ENCODE measurements at regions not wholly inside any gene's neighbourhood (a gene's known extent, or its start where the extent isn't known, plus 50 kb on each side); places are given as distances from the start of the nearest gene placed in this dataset.

GRCh38 chr3:40615110-40615915, 90.6 kb downstream of the ZNF621 start:
- TF ChIP-seq EZH2 (IDR thresholded peaks at IDR 0.05) = no peak
- TF ChIP-seq FOXP2 (optimal IDR thresholded peaks at IDR 0.05; ENCODE audit: control extremely low read depth, extremely low read length, insufficient read depth) = peak; percentile 17
- peak; percentile 74 for TF ChIP-seq POLR2AphosphoS5 (IDR thresholded peaks at IDR 0.05; ENCODE audit: borderline replicate concordance, low read depth, low read length)
- Histone ChIP-seq H3K9ac (ENCODE audit: insufficient read length) (peak overlapping the region; percentile 55), H3K27ac (peak overlapping the region; percentile 84; the same call in 1 of the 2 replicates), H3K36me3 (ENCODE audit: insufficient read depth, low read length) (no peaks in the 10 kb centered on the region), H3K9me3 (ENCODE audit: low read depth, low read length) (no peaks in the 10 kb centered on the region), H3K4me3 (peak overlapping the region; percentile 68)
- DNase-seq (ENCODE audit: low read depth, low spot score) = no peak

DNA sequence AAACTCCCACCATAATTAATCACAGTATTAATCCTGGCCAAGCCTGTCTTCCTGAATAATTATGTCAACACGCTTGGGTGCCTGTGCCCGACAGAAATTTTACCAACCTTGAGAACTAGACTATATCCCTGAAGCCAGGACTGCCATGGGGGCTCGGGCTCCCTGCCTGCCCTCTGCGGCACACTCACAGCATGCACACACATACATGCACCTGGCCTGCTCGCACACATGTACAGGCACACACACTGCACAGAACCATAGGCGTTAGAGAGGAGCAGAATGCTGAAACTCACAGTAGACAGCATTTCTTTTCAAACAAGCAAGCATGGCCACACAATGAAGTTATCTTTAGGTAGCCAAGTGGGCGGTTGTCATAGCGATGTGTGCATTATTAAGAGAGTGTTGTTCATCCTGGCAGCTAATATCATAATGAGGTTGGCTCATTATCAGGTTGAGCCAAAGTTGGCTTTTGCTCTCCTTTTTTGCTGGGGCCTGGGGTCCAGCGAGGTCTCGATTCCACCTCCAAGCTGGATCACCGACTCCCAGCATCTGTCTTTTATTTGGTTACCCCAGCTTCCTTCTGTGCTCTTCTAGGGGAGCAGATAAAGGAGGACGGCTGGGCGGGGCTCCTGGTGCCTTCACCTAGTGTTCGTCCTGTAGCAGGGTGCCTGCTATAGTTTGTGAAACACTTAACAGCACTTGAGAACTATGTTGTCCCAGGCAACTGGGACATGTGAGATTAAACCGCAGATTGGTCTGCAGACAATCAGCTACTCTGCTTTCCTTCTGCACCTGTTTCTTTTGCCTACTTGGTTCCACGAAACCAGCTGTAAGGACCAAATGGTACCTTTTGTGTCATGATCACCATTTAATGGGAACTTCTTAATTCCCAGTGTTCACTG, 91.4 kb downstream of the ZNF621 start:
- peak overlapping the region; percentile 68 for H3K4me3 ChIP-seq
- no peak for DNase-seq (ENCODE audit: low read depth, low spot score)

DNA sequence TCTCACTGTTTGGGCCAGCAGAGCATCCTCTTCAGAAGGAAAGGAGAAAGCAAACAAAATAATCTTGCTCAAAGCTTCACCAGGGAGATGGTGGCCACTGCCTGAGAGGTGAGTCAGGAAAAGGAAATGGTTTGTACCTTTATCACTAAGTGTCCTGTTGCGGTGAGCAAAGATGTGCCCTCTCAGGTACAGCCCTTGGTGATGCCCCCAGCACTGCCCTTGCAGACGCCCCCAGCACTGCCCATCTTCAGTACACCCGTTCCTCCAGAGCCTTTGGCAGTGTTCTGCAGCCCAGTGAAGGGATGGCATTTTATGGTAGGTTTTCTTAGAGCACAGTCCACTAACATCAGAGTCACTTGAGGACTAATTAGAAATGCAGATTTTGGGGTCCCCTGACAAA, 92.3 kb downstream of the ZNF621 start:
- no peak overlapping the region for H3K27ac ChIP-seq
- TF ChIP-seq FOXP2 (optimal IDR thresholded peaks at IDR 0.05; ENCODE audit: control extremely low read depth, extremely low read length, insufficient read depth) (no peak), EZH2 (IDR thresholded peaks at IDR 0.05) (no peak), POLR2AphosphoS5 (IDR thresholded peaks at IDR 0.05; ENCODE audit: borderline replicate concordance, low read depth, low read length) (no peak)
- H3K9me3 ChIP-seq (ENCODE audit: low read depth, low read length) = no peaks in the 10 kb centered on the region
- no peak overlapping the region for H3K4me3 ChIP-seq
- H3K36me3 ChIP-seq (ENCODE audit: insufficient read depth, low read length) = no peaks in the 10 kb centered on the region
- DNase-seq (ENCODE audit: low read depth, low spot score) = no peak
- no peak overlapping the region for H3K9ac ChIP-seq (ENCODE audit: insufficient read length)

More for the DNA sequence above, 91.4 kb downstream of the ZNF621 start:
- Histone ChIP-seq H3K27ac (peak overlapping the region; percentile 84; the same call in 1 of the 2 replicates), H3K36me3 (ENCODE audit: insufficient read depth, low read length) (no peaks in the 10 kb centered on the region), H3K9me3 (ENCODE audit: low read depth, low read length) (no peaks in the 10 kb centered on the region), H3K9ac (ENCODE audit: insufficient read length) (peak overlapping the region; percentile 55)
- TF ChIP-seq FOXP2 (optimal IDR thresholded peaks at IDR 0.05; ENCODE audit: control extremely low read depth, extremely low read length, insufficient read depth) = no peak
- no peak for TF ChIP-seq EZH2 (IDR thresholded peaks at IDR 0.05)
- no peak for TF ChIP-seq POLR2AphosphoS5 (IDR thresholded peaks at IDR 0.05; ENCODE audit: borderline replicate concordance, low read depth, low read length)

- no peak overlapping the region for H3K9ac ChIP-seq (ENCODE audit: insufficient read length)
- H3K4me3 ChIP-seq = no peak overlapping the region
- no peak overlapping the region for H3K27ac ChIP-seq
- H3K9me3 ChIP-seq (ENCODE audit: low read depth, low read length) = no peaks in the 10 kb centered on the region
- DNase-seq (ENCODE audit: low read depth, low spot score) = no peak
- H3K36me3 ChIP-seq (ENCODE audit: insufficient read depth, low read length) = no peaks in the 10 kb centered on the region
- TF ChIP-seq POLR2AphosphoS5 (IDR thresholded peaks at IDR 0.05; ENCODE audit: borderline replicate concordance, low read depth, low read length) = no peak
- no peak for TF ChIP-seq FOXP2 (optimal IDR thresholded peaks at IDR 0.05; ENCODE audit: control extremely low read depth, extremely low read length, insufficient read depth)
- no peak for TF ChIP-seq EZH2 (IDR thresholded peaks at IDR 0.05)
These were observed 93.4 kb downstream of the ZNF621 start for GRCh38 chr3:40618158-40618557.

DNA sequence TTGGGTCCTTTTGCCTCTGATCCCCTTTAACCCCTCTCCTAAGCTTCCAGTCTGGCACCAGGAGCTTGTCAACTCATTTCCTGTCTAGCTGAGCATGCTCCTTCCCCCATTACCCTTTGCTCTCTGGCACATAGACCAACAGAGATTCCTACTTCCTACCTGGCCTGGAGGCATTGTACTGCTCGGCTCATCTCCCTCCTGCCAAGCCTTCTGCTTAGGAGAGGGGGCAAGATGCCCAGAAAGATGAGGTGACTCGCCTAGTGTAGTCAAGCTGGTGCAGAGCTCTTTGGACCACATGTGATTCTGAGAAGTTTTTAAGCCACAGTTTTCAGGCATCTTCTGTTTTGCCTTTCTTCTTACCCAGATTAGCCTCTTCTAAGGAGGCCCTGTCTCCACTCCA, 95.4 kb downstream of the ZNF621 start:
- Histone ChIP-seq H3K36me3 (ENCODE audit: insufficient read depth, low read length) (no peaks in the 10 kb centered on the region), H3K4me3 (no peak overlapping the region), H3K27ac (no peak overlapping the region), H3K9me3 (ENCODE audit: low read depth, low read length) (no peaks in the 10 kb centered on the region), H3K9ac (ENCODE audit: insufficient read length) (no peak overlapping the region)
- no peak for DNase-seq (ENCODE audit: low read depth, low spot score)
- no peak for TF ChIP-seq EZH2 (IDR thresholded peaks at IDR 0.05)
- TF ChIP-seq FOXP2 (optimal IDR thresholded peaks at IDR 0.05; ENCODE audit: control extremely low read depth, extremely low read length, insufficient read depth) = no peak
- no peak for TF ChIP-seq POLR2AphosphoS5 (IDR thresholded peaks at IDR 0.05; ENCODE audit: borderline replicate concordance, low read depth, low read length)

- no peak overlapping the region for H3K27ac ChIP-seq
- TF ChIP-seq POLR2AphosphoS5 (IDR thresholded peaks at IDR 0.05; ENCODE audit: borderline replicate concordance, low read depth, low read length) (no peak), EZH2 (IDR thresholded peaks at IDR 0.05) (no peak), FOXP2 (optimal IDR thresholded peaks at IDR 0.05; ENCODE audit: control extremely low read depth, extremely low read length, insufficient read depth) (no peak)
- H3K9ac ChIP-seq (ENCODE audit: insufficient read length) = no peak overlapping the region
- DNase-seq (ENCODE audit: low read depth, low spot score) = no peak
- no peaks in the 10 kb centered on the region for H3K36me3 ChIP-seq (ENCODE audit: insufficient read depth, low read length)
- no peak overlapping the region for H3K4me3 ChIP-seq
- H3K9me3 ChIP-seq (ENCODE audit: low read depth, low read length) = no peaks in the 10 kb centered on the region
These were observed 96.5 kb downstream of the ZNF621 start for GRCh38 chr3:40621252-40621651.

DNA sequence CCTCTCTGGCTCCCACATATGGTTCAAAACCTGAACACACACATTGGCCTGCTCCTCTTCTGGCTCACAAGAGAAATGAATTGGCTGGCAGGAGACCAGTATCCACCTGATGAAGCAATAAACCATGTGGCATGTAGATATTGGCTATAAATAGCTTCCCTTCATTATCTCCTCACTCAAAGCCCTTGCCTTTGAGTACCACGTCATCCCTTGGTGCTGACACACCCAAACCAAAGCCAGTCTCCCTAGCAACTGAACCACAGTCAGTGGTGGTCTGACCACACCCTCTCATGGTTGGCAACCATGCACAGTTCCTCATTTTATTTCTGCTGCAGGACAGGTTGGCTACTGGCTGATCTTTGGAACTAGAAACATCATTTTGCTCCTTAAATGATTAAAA, 98.8 kb downstream of the ZNF621 start:
- Histone ChIP-seq H3K27ac (no peak overlapping the region), H3K4me3 (no peak overlapping the region), H3K9me3 (ENCODE audit: low read depth, low read length) (no peaks in the 10 kb centered on the region), H3K9ac (ENCODE audit: insufficient read length) (no peak overlapping the region), H3K36me3 (ENCODE audit: insufficient read depth, low read length) (no peaks in the 10 kb centered on the region)
- DNase-seq (ENCODE audit: low read depth, low spot score) = no peak
- TF ChIP-seq FOXP2 (optimal IDR thresholded peaks at IDR 0.05; ENCODE audit: control extremely low read depth, extremely low read length, insufficient read depth) (no peak), EZH2 (IDR thresholded peaks at IDR 0.05) (no peak), POLR2AphosphoS5 (IDR thresholded peaks at IDR 0.05; ENCODE audit: borderline replicate concordance, low read depth, low read length) (no peak)

GRCh38 chr3:40624189-40624769, 99.5 kb downstream of the ZNF621 start:
- Histone ChIP-seq H3K27ac (no peak overlapping the region), H3K9me3 (ENCODE audit: low read depth, low read length) (no peaks in the 10 kb centered on the region), H3K36me3 (ENCODE audit: insufficient read depth, low read length) (no peaks in the 10 kb centered on the region), H3K9ac (ENCODE audit: insufficient read length) (no peak overlapping the region), H3K4me3 (no peak overlapping the region)
- TF ChIP-seq POLR2AphosphoS5 (IDR thresholded peaks at IDR 0.05; ENCODE audit: borderline replicate concordance, low read depth, low read length) (no peak), EZH2 (IDR thresholded peaks at IDR 0.05) (no peak), FOXP2 (optimal IDR thresholded peaks at IDR 0.05; ENCODE audit: control extremely low read depth, extremely low read length, insufficient read depth) (no peak)
- no peak for DNase-seq (ENCODE audit: low read depth, low spot score)

Measured in SK-N-MC (cell line).